CD4-positive, CD25-positive, alpha-beta regulatory T cell (primary cell): ENCODE measurements at regions not wholly inside any gene's neighbourhood (a gene's known extent, or its start where the extent isn't known, plus 50 kb on each side); places are given as distances from the start of the nearest gene placed in this dataset.

Experiments
- ATAC-seq, 2 donors: fragments of 150-1000 bp; cut with Tn5 transposase; one replicate each; pipeline ENCODE4 v1.10.0; 2021; ENCODE audit warnings: low read depth in 2 of 2, moderate number of reproducible peaks in 2 of 2, moderate library complexity in 1 of 2
- DNase-seq, 3 donors: peaks; one replicate each; pipeline versions ENCODE4 v3.0.0 to v3.0.0-alpha.2; 2012 to 2022; ENCODE audit warnings: mixed read lengths in 1 of 3
- H3K27ac ChIP-seq: one replicate; pipeline ENCODE4 v1.7.0; 2013; ENCODE audit warnings: mild to moderate bottlenecking, low read length; ENCODE audit not compliant: insufficient read depth, poor library complexity, severe bottlenecking
- H3K27me3 ChIP-seq: one replicate; pipeline ENCODE4 v1.7.0; 2013; ENCODE audit warnings: low read length; ENCODE audit not compliant: control insufficient read depth, insufficient read depth
- H3K36me3 ChIP-seq: one replicate; pipeline ENCODE4 v1.7.0; 2013; ENCODE audit warnings: mild to moderate bottlenecking, low read length, moderate library complexity; ENCODE audit not compliant: control insufficient read depth, insufficient read depth
- H3K4me1 ChIP-seq: 2 replicates; pipeline ENCODE4 v1.7.0; 2013; ENCODE audit warnings: mild to moderate bottlenecking, low read length; ENCODE audit not compliant: insufficient read depth, control insufficient read depth, poor library complexity, severe bottlenecking
- H3K4me3 ChIP-seq: one replicate; pipeline ENCODE4 v1.7.0; 2013; ENCODE audit warnings: low read depth, mild to moderate bottlenecking, low read length, moderate library complexity
- H3K9me3 ChIP-seq, 2 experiments: 1 replicate in 1 of 2; 2 replicates in 1 of 2; pipeline ENCODE4 v1.7.0; 2013; ENCODE audit warnings: low read length in 2 of 2, mild to moderate bottlenecking in 1 of 2, moderate library complexity in 1 of 2; ENCODE audit not compliant: control insufficient read depth in 2 of 2
- H3K27ac Mint-ChIP-seq, 3 donors: one replicate each; pipeline ENCODE4 v1.8.0; 2020 to 2022; ENCODE audit warnings: mild to moderate bottlenecking in 3 of 3, mixed read lengths in 3 of 3, moderate library complexity in 2 of 3
- H3K27me3 Mint-ChIP-seq: one replicate; pipeline ENCODE4 v1.8.0; 2022; ENCODE audit warnings: mild to moderate bottlenecking, mixed read lengths
- H3K36me3 Mint-ChIP-seq: one replicate; pipeline ENCODE4 v1.8.0; 2020; ENCODE audit warnings: mixed read lengths
- H3K4me1 Mint-ChIP-seq, 4 donors: one replicate each; pipeline ENCODE4 v1.8.0; 2020 to 2022; ENCODE audit warnings: mixed read lengths in 4 of 4, mild to moderate bottlenecking in 1 of 4
- H3K4me3 Mint-ChIP-seq, 4 donors: one replicate each; pipeline ENCODE4 v1.8.0; 2020 to 2022; ENCODE audit warnings: mild to moderate bottlenecking in 4 of 4, mixed read lengths in 4 of 4, moderate library complexity in 3 of 4
- H3K9me3 Mint-ChIP-seq, 7 donors: one replicate each; pipeline ENCODE4 v1.8.0; 2020 to 2022; ENCODE audit warnings: mixed read lengths in 7 of 7, mild to moderate bottlenecking in 3 of 7, moderate library complexity in 2 of 7

DNA sequence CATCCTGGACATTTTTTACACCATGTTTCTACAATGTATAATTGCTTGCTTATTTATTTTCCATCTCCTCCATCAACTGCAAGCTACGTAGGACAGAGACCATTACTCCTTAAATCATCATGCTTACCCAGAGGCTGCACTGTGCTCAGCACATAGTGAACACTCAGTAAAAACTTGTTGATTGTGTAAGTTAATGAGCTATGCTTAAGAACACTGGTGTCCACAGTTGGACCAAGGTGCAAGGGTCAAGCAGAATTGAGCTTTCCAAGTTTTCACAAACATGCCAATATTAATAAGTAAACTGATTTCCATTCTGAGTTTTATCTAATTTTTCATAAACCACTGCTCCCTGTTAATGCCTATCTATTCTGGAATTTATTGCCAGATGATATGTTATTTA lies 464.2 kb upstream of the TCF4 start:
- Mint-ChIP-seq H3K4me1 (no peaks in the 10 kb centered on the region), H3K4me3 (no peak overlapping the region), H3K27ac (no peak overlapping the region), H3K36me3 (no peaks in the 10 kb centered on the region), H3K9me3 (peaks cover 0 to 25% (median 8%) of the 10 kb centered on the region in 7 donors), H3K27me3 (no peaks in the 10 kb centered on the region)
- peaks cover 4 to 7% of the 10 kb centered on the region in 2 experiments for H3K9me3 ChIP-seq
- no peaks in the 10 kb centered on the region for H3K36me3 ChIP-seq
- no peak overlapping the region for H3K4me3 ChIP-seq
- no peak for ATAC-seq
- no peak overlapping the region for H3K27ac ChIP-seq
- H3K4me1 ChIP-seq = no peaks in the 10 kb centered on the region
- no peaks in the 10 kb centered on the region for H3K27me3 ChIP-seq
- no peak for DNase-seq

DNA sequence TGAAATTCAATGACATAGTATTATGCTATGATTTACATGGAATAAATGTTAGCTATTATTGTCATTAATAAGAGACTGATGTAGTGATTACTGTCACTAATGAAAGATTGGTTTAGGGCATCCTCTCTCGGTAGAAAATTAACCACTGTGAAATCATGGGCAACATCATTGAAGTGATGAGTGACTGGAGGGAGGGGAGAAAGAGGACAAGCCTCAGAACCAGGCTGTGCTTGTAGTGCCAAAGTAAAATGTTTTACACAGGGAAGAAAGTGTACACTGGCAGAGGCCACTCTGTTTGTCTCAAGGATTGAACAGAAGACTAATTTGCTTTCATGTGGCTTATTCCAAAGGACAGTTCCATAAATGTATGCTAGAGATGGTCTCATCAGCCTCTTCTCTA lies 456.2 kb upstream of the TCF4 start:
- no peak overlapping the region for H3K27ac ChIP-seq
- peaks cover 7% of the 10 kb centered on the region in 2 experiments for H3K9me3 ChIP-seq
- Mint-ChIP-seq H3K4me1 (peaks cover 0 to 4% (median 0%) of the 10 kb centered on the region in 4 donors), H3K9me3 (peaks cover 4 to 34% (median 10%) of the 10 kb centered on the region in 7 donors), H3K27me3 (no peaks in the 10 kb centered on the region), H3K27ac (no peak overlapping the region), H3K4me3 (no peak overlapping the region), H3K36me3 (no peaks in the 10 kb centered on the region)
- no peaks in the 10 kb centered on the region for H3K36me3 ChIP-seq
- no peaks in the 10 kb centered on the region for H3K4me1 ChIP-seq
- no peaks in the 10 kb centered on the region for H3K27me3 ChIP-seq
- H3K4me3 ChIP-seq = no peak overlapping the region
- no peak for DNase-seq
- ATAC-seq = no peak

DNA sequence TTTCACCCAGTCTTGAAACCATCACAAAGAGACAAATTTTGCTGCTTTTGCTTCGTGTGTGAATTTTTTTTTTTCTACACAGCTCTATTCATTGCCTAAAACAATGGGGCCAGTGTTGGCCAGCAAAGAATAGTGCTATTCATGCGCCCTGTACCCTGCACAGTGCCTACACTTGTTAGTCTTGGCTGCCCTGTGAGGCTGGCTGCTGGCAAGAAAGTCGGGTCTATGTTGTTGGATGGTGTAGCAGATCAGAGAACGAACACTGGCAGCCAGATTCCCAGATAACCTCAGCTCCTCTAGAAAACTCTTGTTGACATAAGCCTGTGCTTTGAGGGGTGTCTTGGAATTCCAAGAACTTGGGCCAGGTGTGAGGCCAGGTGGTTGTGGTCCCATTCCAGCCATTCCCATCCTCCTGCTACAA lies 455.7 kb upstream of the TCF4 start:
- no peaks in the 10 kb centered on the region for H3K4me1 ChIP-seq
- H3K4me3 Mint-ChIP-seq = no peak overlapping the region
- H3K36me3 ChIP-seq = no peaks in the 10 kb centered on the region
- no peak for ATAC-seq
- H3K9me3 ChIP-seq = peaks cover 6 to 7% of the 10 kb centered on the region in 2 experiments
- no peaks in the 10 kb centered on the region for H3K27me3 Mint-ChIP-seq
- H3K36me3 Mint-ChIP-seq = no peaks in the 10 kb centered on the region
- no peak for DNase-seq
- no peak overlapping the region for H3K27ac ChIP-seq
- H3K4me3 ChIP-seq = no peak overlapping the region
- H3K27me3 ChIP-seq = no peaks in the 10 kb centered on the region
- peaks cover 0 to 4% (median 0%) of the 10 kb centered on the region in 4 donors for H3K4me1 Mint-ChIP-seq
- peaks cover 4 to 30% (median 9%) of the 10 kb centered on the region in 7 donors for H3K9me3 Mint-ChIP-seq
- no peak overlapping the region for H3K27ac Mint-ChIP-seq

DNA sequence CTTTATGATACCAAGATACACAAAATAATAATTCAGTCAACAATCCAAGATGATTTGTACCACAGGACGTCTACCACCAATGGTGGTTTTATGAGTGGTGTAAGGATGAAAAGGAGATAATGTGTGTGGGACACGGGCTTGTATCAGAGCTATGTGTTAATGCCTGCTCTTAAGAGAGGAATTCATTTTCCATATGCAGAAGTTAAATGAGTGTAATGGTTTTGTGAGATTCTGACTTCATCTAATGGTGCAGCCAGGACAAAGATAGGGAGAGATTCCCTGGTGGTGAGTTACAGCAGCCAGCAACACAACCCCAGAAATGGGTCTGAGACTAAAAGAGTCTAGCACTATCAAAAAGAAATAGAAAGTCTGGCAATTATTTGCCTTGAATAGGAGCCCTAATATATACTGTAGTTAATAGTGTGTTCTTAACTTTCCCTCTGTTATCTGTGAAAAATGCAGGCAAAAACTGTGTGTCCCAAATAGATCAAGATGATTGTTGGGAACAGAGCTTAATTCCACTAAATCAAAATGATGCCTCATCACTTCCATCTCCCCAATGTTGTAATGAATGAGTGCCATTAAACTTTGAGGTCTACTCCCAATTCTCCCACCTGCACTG lies 455.0 kb upstream of the TCF4 start:
- Histone ChIP-seq H3K9me3 (peaks cover under 1 to 2% of the 10 kb centered on the region in 2 experiments), H3K4me3 (no peak overlapping the region), H3K36me3 (no peaks in the 10 kb centered on the region), H3K4me1 (no peaks in the 10 kb centered on the region), H3K27ac (no peak overlapping the region), H3K27me3 (no peaks in the 10 kb centered on the region)
- no peaks in the 10 kb centered on the region for H3K27me3 Mint-ChIP-seq
- H3K27ac Mint-ChIP-seq = no peak overlapping the region
- H3K9me3 Mint-ChIP-seq = peaks cover 4 to 24% (median 7%) of the 10 kb centered on the region in 7 donors
- no peak overlapping the region for H3K4me3 Mint-ChIP-seq
- DNase-seq (no peak), ATAC-seq (no peak)
- H3K36me3 Mint-ChIP-seq = no peaks in the 10 kb centered on the region
- peaks cover 0 to 4% (median 0%) of the 10 kb centered on the region in 4 donors for H3K4me1 Mint-ChIP-seq

DNA sequence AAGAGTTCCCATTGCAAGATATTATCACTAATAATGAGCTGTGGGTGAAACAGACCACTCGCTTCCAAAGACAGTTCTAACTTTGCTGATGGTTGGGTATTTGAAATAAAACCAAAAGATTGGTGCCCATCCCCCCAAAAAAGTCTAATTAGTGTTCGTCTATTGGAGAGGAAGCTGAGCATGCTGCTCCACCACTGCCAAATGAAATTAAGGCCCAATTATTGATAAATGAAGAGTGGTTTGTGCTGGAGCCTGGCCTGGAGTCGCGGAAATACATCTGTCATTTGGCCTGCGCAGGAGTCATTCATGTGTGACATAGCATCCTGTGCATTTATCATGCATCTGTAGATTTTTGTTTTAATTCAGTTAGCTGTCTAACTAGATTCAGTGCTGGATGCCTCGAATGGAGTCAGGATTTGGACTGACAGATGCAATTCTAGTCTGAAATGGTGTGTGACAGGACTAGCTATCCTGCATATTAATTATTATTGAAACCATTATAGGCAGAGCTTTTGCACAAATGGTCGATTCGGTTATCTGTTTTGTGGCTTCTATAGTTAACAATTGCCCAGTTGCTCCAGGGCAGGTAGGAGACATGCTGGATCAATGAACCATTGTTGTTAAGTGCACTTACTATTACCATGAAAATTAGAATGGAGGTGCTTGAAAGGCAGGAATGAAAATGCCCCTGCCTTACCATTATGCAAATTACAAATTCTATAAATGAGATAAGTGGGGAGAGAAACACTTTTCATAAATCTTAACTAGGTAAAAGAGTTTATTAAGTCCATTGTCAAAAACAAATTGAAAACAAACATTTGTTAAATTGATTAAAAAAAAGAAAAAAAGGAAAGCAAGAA lies 450.4 kb upstream of the TCF4 start:
- H3K36me3 ChIP-seq = no peaks in the 10 kb centered on the region
- Mint-ChIP-seq H3K4me3 (no peak overlapping the region), H3K27ac (no peak overlapping the region), H3K36me3 (no peaks in the 10 kb centered on the region), H3K4me1 (peaks cover 0 to 4% (median 0%) of the 10 kb centered on the region in 4 donors), H3K9me3 (peaks cover 3 to 16% (median 6%) of the 10 kb centered on the region in 7 donors), H3K27me3 (no peaks in the 10 kb centered on the region)
- DNase-seq (no peak), ATAC-seq (no peak)
- H3K27ac ChIP-seq = no peak overlapping the region
- no peaks in the 10 kb centered on the region for H3K4me1 ChIP-seq
- no peak overlapping the region for H3K4me3 ChIP-seq
- no peaks in the 10 kb centered on the region for H3K27me3 ChIP-seq
- no peaks in the 10 kb centered on the region for H3K9me3 ChIP-seq

DNA sequence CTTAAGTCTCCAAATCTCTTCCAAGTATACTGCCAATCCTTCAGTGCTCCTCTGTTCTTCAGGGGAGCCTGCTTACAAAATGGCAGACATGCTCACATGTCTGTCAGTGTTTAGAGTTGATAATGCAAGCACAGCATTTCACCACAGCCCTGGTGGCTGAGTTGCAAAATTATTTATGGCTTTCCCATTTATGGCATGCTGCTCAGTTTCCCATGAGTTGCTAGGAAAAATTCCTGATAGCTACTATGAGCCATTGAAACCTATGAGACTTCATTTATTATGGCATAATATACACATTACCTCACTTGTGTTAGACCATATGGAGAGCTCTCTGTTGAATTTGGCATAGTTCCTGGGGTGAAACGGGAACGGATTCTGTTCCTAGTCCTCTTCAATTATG lies 448.7 kb upstream of the TCF4 start:
- Mint-ChIP-seq H3K27ac (no peak overlapping the region), H3K9me3 (peaks cover 2 to 17% (median 6%) of the 10 kb centered on the region in 7 donors), H3K4me3 (no peak overlapping the region), H3K27me3 (no peaks in the 10 kb centered on the region), H3K36me3 (no peaks in the 10 kb centered on the region), H3K4me1 (peaks cover 0 to 4% (median 0%) of the 10 kb centered on the region in 4 donors)
- Histone ChIP-seq H3K27ac (no peak overlapping the region), H3K9me3 (peaks cover 0 to 1% of the 10 kb centered on the region in 2 experiments), H3K4me1 (no peaks in the 10 kb centered on the region), H3K27me3 (no peaks in the 10 kb centered on the region), H3K4me3 (no peak overlapping the region), H3K36me3 (no peaks in the 10 kb centered on the region)
- DNase-seq (no peak), ATAC-seq (no peak)

DNA sequence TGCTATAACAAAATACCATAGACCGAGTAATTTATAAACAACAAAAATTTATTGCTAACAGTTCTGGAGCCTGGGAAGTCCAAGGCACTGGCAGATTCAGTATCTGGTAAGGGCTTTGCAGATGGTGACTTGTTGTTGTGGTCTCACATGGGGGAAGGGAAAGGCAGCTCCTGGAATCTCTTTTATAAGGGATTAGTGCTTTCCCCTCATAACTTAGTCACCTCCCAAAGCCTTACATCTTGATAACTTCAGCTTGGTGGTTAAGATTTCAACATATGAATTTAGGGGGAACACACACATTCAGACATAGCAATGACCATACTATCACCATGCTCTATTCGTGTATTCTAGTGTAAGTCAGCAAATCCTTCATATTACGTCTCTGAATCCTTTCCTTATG lies 447.6 kb upstream of the TCF4 start:
- Histone ChIP-seq H3K4me3 (no peak overlapping the region), H3K27ac (no peak overlapping the region), H3K9me3 (peaks cover 0 to 3% of the 10 kb centered on the region in 2 experiments), H3K4me1 (no peaks in the 10 kb centered on the region), H3K27me3 (no peaks in the 10 kb centered on the region), H3K36me3 (no peaks in the 10 kb centered on the region)
- ATAC-seq (no peak), DNase-seq (no peak)
- H3K27me3 Mint-ChIP-seq = no peaks in the 10 kb centered on the region
- no peak overlapping the region for H3K27ac Mint-ChIP-seq
- H3K4me1 Mint-ChIP-seq = no peaks in the 10 kb centered on the region
- H3K4me3 Mint-ChIP-seq = no peak overlapping the region
- H3K36me3 Mint-ChIP-seq = no peaks in the 10 kb centered on the region
- H3K9me3 Mint-ChIP-seq = peaks cover 2 to 17% (median 6%) of the 10 kb centered on the region in 7 donors
